T-helper 1 cell treated with Interleukin-12 subunit alpha and Interleukin-12 subunit beta and Interleukin-4 antibody, amounts not matched to agents 30 ng/mL and 1 ng/mL, for 36 hours (primary cell): ENCODE measurements at regions not wholly inside any gene's neighbourhood (a gene's known extent, or its start where the extent isn't known, plus 50 kb on each side); places are given as distances from the start of the nearest gene placed in this dataset.
"Not testable (repeated sequence)": the region's sequence is repeated elsewhere in the genome, so short reads cannot be mapped to it uniquely, and the experiment has no call there.

Experiments used
- intact Hi-C: fragments of 100-400 bp; cut with micrococcal nuclease; formaldehyde crosslinking; loops from one replicate; pipeline ENCODE4 v1.15.1; 2024

- intact Hi-C loops = no loop called here
Measured at GRCh38 chr4:164301430-164301829, 452.5 kb upstream of the SMIM31 start.

GRCh38 chr4:164304101-164304639 lies 449.8 kb upstream of the SMIM31 start:
- intact Hi-C loops = no loop called here

DNA sequence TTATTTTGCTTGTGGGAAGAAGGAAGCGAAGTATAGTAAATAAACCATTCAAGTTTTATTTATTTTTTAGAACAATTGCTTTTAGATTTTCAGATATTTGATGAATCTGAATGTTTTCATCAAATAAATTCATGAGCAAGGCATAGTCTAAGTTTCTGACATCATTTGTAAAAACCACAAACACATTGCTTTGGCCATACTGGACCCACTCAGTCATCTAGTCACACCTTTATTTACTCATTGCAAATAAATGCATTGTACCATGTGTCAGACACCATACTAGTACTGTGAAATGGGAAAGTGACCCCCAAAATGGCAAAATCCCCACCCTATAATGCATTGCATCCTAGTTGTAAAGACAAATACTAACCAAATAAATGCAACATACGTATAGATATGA lies 449.1 kb upstream of the SMIM31 start:
- intact Hi-C loops = no loop called here

DNA sequence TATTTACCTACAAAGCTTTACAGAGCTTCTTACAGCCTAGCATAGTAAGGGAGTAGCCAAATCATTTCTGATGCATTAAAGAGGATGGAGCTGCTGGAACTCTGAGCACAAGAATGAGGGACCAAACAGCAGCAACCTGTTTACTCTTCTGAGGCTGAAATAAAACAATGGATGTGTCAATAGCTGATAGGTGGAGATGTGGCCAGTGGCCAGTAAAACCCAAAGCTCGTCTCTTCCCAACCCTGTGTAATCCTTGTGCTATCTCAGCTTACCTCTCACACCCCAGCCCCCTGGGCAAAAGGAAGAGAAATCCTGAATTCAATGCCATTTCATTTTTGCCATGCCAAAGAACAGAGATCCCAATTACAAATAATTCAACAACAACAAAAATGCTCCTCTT lies 446.7 kb upstream of the SMIM31 start:
- intact Hi-C loops = no loop called here

GRCh38 chr4:164312671-164313070 lies 441.3 kb upstream of the SMIM31 start:
- intact Hi-C loops = no loop called here

DNA sequence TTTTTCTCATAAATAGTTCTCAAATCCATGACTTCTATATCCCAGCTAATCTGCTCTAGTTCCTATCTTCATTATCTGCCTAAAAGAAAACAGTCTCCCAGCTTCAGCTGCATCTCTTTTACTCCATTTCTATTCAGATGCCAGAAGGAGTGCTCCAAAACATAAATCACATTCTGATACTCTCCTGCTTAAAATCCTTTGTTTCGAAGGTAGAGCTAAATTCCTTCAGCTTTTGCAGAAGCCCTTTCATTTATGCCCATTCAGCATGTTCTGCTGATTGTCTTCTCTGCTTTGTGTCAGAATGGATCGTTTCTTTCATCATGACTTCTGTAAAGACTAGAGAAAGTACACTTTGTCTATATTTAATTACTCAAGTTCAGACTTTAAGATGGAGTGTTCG lies 440.1 kb upstream of the SMIM31 start:
- intact Hi-C loops = no loop called here

- intact Hi-C loops = no loop called here
Measured at GRCh38 chr4:164318350-164318749, 435.6 kb upstream of the SMIM31 start.

GRCh38 chr4:164319688-164320087 lies 434.2 kb upstream of the SMIM31 start:
- intact Hi-C loops = no loop called here

- intact Hi-C loops = no loop called here
Measured at GRCh38 chr4:164320847-164321246, 433.1 kb upstream of the SMIM31 start.

DNA sequence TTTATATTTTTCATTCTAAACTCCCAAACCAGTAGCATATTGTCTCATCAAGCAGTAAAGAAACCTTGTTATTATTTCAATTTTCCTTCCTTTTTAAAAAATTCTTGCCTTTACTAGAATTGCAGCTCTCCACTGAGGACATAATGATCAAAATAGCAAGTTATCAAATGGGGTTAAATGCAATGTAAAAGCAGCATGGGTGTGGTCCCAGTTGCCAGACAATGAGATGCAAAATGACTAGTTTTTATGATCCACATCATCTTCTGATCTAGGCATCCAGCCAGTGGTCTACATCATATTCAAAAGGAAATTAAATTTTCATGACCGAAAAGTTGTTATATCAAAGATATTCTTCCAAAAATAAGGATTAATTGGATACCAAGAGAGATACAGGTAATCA lies 427.9 kb upstream of the SMIM31 start:
- intact Hi-C loops = no loop called here

DNA sequence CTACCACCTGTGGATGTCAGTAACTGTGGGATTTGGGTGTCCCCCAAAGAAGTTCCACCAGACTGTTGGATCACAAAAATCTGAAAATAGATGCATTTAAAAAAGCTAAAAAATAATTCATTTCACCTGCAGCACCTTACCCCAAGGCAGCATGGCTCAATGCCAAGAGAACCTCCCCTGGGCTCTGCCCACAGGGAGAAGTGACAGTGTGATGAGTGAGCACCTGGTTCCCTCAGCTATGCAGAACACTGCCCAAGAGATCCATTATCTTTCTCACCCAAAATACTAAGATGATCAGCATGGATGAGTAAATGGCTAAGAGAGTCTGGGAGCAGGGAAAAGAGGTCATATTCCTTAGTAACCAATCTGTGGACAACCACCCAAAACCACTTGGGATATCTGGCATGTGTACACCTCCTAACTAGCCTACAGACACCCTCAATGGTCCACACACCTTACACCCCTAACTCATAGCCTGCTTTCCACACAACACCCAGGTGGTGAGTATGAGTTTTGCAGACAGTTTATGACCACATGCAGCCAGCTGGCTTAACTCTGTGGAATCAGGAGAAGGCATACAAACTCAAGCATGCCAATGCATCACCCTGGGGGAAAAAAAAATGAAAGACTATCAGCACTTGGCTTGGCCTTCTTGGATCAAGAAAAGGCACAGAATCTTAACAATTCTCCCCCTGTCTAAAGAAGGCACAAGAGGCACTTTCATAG lies 416.5 kb upstream of the SMIM31 start:
- intact Hi-C loops = no loop called here

DNA sequence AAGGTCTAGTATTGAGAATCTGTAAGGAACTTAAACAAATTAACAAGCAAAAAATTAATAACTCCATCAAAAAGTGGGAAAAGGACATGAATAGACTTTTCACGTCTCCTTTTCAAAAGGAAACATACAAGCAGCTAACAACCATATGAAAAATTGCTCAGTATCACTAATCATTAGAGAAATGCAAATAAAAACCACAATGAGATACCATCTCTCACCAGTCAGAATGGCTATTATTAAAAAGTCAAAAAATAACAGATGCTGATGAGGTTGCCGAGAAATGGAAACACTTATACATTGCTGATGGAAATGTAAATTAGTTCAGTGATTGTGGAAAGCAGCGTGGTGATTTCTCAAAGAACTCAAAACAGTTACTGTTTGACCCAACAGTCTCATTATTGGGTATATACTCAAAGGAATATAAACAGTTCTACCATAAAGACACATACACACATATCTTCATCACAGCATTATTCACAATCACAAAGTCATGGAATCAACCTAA lies 410.4 kb upstream of the SMIM31 start:
- intact Hi-C loops = no loop called here

DNA sequence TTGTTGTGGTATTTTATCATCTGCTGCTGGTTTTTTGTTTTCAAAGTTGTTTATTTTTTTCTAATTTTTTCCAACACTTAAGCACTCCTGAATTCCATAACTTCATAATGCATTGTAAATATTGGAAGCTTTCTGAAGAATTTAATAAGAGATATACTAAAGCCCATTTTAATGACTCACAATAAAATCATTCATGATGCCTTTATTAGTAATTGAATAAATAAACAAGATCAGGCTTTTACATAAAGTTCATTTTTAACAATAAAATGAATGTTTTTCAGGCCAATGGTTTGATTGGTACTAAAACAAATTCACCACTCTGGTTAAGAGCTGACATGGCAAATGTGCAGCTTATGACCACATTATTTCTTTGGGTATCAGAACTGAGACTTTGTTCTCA lies 408.2 kb upstream of the SMIM31 start:
- intact Hi-C loops = no loop called here

DNA sequence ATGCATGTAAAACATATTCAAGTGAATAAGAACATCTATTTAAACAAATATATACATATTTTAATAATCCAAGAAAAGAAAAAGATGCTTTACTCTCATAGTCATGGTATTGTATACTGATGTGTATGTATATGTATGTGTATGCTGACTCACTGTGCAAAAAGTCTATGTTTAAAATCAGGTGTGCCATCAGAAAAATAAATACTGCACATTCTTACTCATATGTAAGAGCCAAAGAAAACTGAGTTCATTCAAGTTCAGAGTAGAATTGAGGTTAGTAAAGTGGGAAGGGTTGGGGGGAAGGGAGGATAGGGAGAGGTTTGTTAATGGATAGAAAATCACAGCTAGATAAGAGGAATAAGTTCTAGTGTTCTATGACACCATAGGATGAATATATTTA lies 403.9 kb upstream of the SMIM31 start:
- intact Hi-C loops = no loop called here

DNA sequence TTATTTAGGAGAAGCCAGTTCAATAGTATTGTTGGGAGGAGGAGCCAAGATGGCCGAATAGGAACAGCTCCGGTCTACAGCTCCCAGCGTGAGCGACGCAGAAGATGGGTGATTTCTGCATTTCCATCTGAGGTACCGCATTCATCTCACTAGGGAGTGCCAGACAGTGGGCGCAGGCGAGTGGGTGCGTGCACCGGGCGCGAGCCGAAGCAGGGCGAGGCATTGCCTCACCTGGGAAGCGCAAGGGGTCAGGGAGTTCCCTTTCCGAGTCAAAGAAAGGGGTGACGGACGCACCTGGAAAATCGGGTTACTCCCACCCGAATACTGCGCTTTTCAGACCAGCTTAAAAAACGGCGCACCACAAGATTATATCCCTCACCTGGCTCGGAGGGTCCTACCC lies 403.2 kb upstream of the SMIM31 start:
- intact Hi-C loops = not testable (repeated sequence)

DNA sequence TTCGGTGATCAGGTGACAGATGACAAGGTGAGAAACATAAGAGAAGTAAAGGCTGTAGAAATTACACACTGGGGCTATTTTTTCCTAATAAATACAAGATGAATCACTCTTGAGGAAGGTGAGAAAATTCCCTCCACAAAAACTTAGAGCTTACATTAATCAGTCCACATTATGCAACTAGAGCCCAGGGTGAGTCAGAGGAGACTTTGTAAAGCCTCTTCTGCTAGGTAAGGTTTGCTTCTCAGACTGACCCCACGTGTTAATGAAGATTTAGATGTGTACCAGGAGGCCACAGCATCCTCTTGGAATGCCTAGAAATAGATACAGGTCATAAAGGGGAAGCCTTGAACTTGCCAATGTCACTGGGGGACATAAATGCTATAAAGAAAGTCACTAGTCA lies 396.0 kb upstream of the SMIM31 start:
- intact Hi-C loops = no loop called here

DNA sequence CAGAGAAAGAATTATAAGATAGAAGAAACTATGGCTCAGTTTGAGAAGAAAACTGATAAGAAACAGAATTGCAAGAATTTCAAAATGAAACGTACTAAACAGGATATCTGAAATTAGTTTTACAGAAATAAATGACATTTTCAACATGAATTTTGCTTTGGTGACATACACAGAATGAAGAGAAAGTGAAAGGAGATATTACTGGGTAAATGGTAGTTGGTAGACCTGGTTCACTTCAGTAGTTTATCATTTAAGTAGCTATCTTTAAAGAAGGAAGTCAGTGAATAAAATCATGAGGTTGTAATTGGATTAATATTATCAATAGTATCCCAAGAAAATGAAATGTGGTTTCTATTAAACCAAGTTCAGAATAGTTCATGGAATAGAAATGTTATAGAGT lies 395.5 kb upstream of the SMIM31 start:
- intact Hi-C loops = no loop called here

- intact Hi-C loops = no loop called here
Measured at GRCh38 chr4:164359881-164360280, 394.1 kb upstream of the SMIM31 start.

DNA sequence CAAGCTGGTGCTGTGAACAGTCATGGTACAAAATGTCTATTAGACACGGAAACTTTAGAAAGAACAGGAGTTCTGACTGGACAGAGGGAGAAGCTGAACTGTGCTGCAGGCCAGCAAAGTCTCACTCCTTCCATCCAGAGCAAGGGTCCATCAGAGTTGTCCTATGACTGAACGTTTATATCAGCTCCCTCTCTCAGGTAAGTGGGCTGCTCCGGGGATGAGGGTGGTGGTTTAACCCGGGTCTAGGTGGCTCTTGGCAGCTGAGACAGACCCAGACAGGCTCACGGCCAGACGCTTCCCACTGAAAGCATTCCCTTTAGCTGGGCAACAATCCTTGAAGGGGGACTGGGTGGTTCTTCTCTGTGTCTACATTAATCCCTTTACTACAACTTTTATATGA lies 385.0 kb upstream of the SMIM31 start:
- intact Hi-C loops = no loop called here

GRCh38 chr4:164373021-164373420 lies 380.9 kb upstream of the SMIM31 start:
- intact Hi-C loops = no loop called here

- intact Hi-C loops = no loop called here
Measured at GRCh38 chr4:164377277-164377676, 376.7 kb upstream of the SMIM31 start.

- intact Hi-C loops = no loop called here
Measured at GRCh38 chr4:164378361-164378760, 375.6 kb upstream of the SMIM31 start.

DNA sequence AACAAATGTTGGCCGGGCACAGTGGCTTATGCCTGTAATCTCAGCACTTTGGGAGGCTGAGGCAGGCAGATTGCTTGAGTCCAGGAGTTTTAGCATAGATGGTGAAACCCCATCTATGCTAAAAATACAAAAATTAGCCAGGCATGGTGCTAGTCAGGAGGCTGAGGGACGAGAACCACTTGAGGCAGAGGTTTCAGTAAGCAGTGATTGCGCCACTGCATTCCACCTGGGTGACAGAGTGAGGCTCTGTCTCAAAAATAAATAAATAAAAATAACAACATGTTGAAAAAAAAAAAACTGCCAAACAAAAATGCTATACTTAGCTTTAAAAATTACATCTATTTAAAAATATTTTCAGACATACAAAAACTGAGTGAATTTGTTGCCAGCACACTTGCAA lies 374.2 kb upstream of the SMIM31 start:
- intact Hi-C loops = no loop called here
